A549 (cell line): ENCODE measurements at regions not wholly inside any gene's neighbourhood (a gene's known extent, or its start where the extent isn't known, plus 50 kb on each side); places are given as distances from the start of the nearest gene placed in this dataset.

Experiments used
- EP300 ChIP-seq, 2 experiments: fragments of >200 bp; sonication (Bioruptor Twin); formaldehyde crosslinking; IDR thresholded peaks; 2 replicates in 1 of 2; 3 replicates in 1 of 2; pipeline ENCODE4 v1.6.1; 2016 to 2017
- JUN ChIP-seq, 2 experiments: fragments of >200 bp; sonication (Bioruptor Twin); formaldehyde crosslinking; IDR thresholded peaks; 2 replicates in 1 of 2; 3 replicates in 1 of 2; pipeline ENCODE4 v1.6.1; 2016 to 2017
- POLR2AphosphoS2 ChIP-seq: conservative IDR thresholded peaks from 2 replicates; pipeline ENCODE4 v1.6.1; 2012; ENCODE audit warnings: low read length, improper control_type of control experiment, inconsistent platforms
- SMC3 ChIP-seq: fragments of >200 bp; sonication (Bioruptor Twin); formaldehyde crosslinking; IDR thresholded peaks from 3 replicates; pipeline ENCODE4 v1.6.1; 2018; ENCODE audit warnings: inconsistent platforms
- TF ChIP-seq, protein P1 (sequence below): fragments of >200 bp; sonication (Bioruptor Twin); formaldehyde crosslinking; IDR thresholded peaks from 3 replicates; pipeline ENCODE4 v1.5.1; 2016
- TF ChIP-seq, protein P2 (sequence below): fragments of >200 bp; sonication (Bioruptor Twin); formaldehyde crosslinking; IDR thresholded peaks from 3 replicates; pipeline ENCODE4 v1.6.1; 2016
- TF ChIP-seq, protein P3 (sequence below): IDR thresholded peaks from 2 replicates; pipeline ENCODE4 v1.6.1; 2012

DNA sequence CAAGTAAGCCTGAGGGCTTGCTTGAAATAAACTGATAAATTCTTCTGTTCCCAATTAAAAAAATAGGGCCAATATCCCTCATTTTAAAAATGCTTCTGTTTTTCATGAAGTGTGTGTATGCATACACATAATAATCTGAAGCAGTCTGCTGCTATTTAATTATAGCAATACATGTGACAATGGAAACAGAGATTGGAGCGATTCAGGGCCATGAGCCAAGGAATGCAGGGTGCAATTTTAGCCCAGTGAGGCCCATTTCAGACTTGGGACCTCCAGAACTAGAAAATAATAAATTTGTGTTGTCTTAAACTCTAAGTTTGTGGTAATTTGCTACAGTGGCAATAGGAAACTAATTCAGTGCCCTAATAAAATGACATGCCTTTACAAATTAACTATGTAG, 264.9 kb downstream of the LTN1 start:
- TF ChIP-seq, protein P1, sequence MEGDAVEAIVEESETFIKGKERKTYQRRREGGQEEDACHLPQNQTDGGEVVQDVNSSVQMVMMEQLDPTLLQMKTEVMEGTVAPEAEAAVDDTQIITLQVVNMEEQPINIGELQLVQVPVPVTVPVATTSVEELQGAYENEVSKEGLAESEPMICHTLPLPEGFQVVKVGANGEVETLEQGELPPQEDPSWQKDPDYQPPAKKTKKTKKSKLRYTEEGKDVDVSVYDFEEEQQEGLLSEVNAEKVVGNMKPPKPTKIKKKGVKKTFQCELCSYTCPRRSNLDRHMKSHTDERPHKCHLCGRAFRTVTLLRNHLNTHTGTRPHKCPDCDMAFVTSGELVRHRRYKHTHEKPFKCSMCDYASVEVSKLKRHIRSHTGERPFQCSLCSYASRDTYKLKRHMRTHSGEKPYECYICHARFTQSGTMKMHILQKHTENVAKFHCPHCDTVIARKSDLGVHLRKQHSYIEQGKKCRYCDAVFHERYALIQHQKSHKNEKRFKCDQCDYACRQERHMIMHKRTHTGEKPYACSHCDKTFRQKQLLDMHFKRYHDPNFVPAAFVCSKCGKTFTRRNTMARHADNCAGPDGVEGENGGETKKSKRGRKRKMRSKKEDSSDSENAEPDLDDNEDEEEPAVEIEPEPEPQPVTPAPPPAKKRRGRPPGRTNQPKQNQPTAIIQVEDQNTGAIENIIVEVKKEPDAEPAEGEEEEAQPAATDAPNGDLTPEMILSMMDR = no peak
- TF ChIP-seq, protein P2, sequence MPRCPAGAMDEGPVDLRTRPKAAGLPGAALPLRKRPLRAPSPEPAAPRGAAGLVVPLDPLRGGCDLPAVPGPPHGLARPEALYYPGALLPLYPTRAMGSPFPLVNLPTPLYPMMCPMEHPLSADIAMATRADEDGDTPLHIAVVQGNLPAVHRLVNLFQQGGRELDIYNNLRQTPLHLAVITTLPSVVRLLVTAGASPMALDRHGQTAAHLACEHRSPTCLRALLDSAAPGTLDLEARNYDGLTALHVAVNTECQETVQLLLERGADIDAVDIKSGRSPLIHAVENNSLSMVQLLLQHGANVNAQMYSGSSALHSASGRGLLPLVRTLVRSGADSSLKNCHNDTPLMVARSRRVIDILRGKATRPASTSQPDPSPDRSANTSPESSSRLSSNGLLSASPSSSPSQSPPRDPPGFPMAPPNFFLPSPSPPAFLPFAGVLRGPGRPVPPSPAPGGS = no peak
- TF ChIP-seq EP300 (IDR thresholded peaks at IDR 0.05) (no peak), POLR2AphosphoS2 (no peak), SMC3 (no peak), JUN (IDR thresholded peaks at IDR 0.05) (no peak)
- TF ChIP-seq, protein P3, sequence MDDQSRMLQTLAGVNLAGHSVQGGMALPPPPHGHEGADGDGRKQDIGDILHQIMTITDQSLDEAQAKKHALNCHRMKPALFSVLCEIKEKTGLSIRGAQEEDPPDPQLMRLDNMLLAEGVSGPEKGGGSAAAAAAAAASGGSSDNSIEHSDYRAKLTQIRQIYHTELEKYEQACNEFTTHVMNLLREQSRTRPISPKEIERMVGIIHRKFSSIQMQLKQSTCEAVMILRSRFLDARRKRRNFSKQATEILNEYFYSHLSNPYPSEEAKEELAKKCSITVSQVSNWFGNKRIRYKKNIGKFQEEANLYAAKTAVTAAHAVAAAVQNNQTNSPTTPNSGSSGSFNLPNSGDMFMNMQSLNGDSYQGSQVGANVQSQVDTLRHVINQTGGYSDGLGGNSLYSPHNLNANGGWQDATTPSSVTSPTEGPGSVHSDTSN = no peak
